HFFc6 (cell line): ENCODE measurements at regions not wholly inside any gene's neighbourhood (a gene's known extent, or its start where the extent isn't known, plus 50 kb on each side); places are given as distances from the start of the nearest gene placed in this dataset.

Experiments
- DNase-seq: peaks from one replicate; pipeline ENCODE4 v3.0.0-alpha.2; 2018
- H3K27ac Mint-ChIP-seq: 2 replicates; pipeline ENCODE4 v1.8.0; 2020; ENCODE audit warnings: mild to moderate bottlenecking, mixed read lengths
- H3K27me3 Mint-ChIP-seq: 2 replicates; pipeline ENCODE4 v1.8.0; 2021; ENCODE audit warnings: mild to moderate bottlenecking, moderate library complexity, mixed read lengths; ENCODE audit not compliant: insufficient read depth
- H3K36me3 Mint-ChIP-seq: 2 replicates; pipeline ENCODE4 v1.8.0; 2021; ENCODE audit warnings: low read depth, mixed read lengths
- H3K4me1 Mint-ChIP-seq: 2 replicates; pipeline ENCODE4 v1.8.0; 2020; ENCODE audit warnings: low read depth, mixed read lengths
- H3K4me3 Mint-ChIP-seq: 2 replicates; pipeline ENCODE4 v1.8.0; 2020; ENCODE audit warnings: mild to moderate bottlenecking, moderate library complexity, mixed read lengths
- H3K9me3 Mint-ChIP-seq: 2 replicates; pipeline ENCODE4 v1.8.0; 2020; ENCODE audit warnings: mild to moderate bottlenecking, mixed read lengths
- TF ChIP-seq, protein P1 (sequence below): fragments of 200-600 bp; sonication (generic); IDR thresholded peaks from 2 replicates; pipeline ENCODE4 v1.5.0; 2021; ENCODE audit warnings: antibody characterized with exemption, mild to moderate bottlenecking

GRCh38 chr4:163077680-163078079, 89.0 kb downstream of the NAF1 start:
- no peak for DNase-seq
- H3K4me3 Mint-ChIP-seq = no peak overlapping the region
- no peaks in the 10 kb centered on the region for H3K36me3 Mint-ChIP-seq
- no peaks in the 10 kb centered on the region for H3K9me3 Mint-ChIP-seq
- H3K27me3 Mint-ChIP-seq = peaks cover 3% of the 10 kb centered on the region; the same call in 1 of the 2 replicates
- TF ChIP-seq, protein P1, sequence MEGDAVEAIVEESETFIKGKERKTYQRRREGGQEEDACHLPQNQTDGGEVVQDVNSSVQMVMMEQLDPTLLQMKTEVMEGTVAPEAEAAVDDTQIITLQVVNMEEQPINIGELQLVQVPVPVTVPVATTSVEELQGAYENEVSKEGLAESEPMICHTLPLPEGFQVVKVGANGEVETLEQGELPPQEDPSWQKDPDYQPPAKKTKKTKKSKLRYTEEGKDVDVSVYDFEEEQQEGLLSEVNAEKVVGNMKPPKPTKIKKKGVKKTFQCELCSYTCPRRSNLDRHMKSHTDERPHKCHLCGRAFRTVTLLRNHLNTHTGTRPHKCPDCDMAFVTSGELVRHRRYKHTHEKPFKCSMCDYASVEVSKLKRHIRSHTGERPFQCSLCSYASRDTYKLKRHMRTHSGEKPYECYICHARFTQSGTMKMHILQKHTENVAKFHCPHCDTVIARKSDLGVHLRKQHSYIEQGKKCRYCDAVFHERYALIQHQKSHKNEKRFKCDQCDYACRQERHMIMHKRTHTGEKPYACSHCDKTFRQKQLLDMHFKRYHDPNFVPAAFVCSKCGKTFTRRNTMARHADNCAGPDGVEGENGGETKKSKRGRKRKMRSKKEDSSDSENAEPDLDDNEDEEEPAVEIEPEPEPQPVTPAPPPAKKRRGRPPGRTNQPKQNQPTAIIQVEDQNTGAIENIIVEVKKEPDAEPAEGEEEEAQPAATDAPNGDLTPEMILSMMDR = no peak
- H3K4me1 Mint-ChIP-seq = no peaks in the 10 kb centered on the region
- no peak overlapping the region for H3K27ac Mint-ChIP-seq

DNA sequence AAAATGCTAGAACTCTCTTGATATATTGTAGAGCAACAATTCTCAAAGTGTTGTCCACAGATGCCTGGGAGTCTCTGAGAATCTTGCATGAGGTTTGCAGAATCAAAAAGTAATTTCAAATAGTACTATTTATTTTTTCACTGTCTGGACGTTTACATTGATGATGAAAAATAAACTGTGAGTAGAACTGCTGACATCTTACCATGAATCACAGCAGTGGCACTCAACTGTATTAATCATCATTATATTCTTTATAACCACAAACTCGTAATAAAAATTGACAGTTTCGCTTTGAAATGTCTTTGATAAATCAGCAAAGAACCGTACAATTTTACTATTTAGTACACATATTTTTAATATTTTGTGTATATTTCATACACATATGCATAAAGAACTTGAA, 94.5 kb downstream of the NAF1 start:
- peaks cover 13% of the 10 kb centered on the region; the same call in 1 of the 2 replicates for H3K4me1 Mint-ChIP-seq
- H3K27me3 Mint-ChIP-seq = peaks cover 3% of the 10 kb centered on the region
- no peak for DNase-seq
- H3K36me3 Mint-ChIP-seq = no peaks in the 10 kb centered on the region
- H3K4me3 Mint-ChIP-seq = no peak overlapping the region
- TF ChIP-seq, protein P1 = no peak
- H3K9me3 Mint-ChIP-seq = no peaks in the 10 kb centered on the region
- H3K27ac Mint-ChIP-seq = no peak overlapping the region

DNA sequence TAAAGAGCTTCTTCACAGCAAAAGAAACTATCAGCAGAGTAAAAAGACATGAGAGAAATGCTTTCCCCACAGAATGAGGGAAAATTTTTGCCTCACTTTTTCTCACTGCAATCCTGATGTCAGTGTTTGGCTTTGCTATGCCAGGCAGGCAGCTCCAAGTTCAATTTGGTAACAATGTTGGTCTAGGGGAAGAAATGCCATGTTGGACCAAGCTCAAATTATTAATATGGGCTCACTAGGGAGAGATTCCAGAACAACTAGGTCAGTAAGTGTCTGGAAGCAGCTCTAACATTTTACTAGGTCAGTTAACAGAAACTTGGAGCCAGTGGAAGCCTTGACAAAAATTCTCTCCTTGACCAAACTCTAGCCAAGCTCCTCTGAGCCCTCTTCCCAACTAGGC, 95.4 kb downstream of the NAF1 start:
- Mint-ChIP-seq H3K9me3 (no peaks in the 10 kb centered on the region), H3K4me1 (peaks cover 13% of the 10 kb centered on the region; the same call in 1 of the 2 replicates), H3K27ac (no peak overlapping the region), H3K36me3 (no peaks in the 10 kb centered on the region), H3K4me3 (no peak overlapping the region), H3K27me3 (peaks cover 7% of the 10 kb centered on the region)
- TF ChIP-seq, protein P1 = no peak
- DNase-seq = no peak

- Mint-ChIP-seq H3K9me3 (no peaks in the 10 kb centered on the region), H3K27me3 (peaks cover 7% of the 10 kb centered on the region), H3K27ac (no peak overlapping the region), H3K4me1 (peaks cover 13% of the 10 kb centered on the region; the same call in 1 of the 2 replicates), H3K4me3 (no peak overlapping the region), H3K36me3 (no peaks in the 10 kb centered on the region)
- DNase-seq = no peak
- TF ChIP-seq, protein P1 = no peak
Observed at GRCh38 chr4:163070023-163070422, 96.7 kb downstream of the NAF1 start.

DNA sequence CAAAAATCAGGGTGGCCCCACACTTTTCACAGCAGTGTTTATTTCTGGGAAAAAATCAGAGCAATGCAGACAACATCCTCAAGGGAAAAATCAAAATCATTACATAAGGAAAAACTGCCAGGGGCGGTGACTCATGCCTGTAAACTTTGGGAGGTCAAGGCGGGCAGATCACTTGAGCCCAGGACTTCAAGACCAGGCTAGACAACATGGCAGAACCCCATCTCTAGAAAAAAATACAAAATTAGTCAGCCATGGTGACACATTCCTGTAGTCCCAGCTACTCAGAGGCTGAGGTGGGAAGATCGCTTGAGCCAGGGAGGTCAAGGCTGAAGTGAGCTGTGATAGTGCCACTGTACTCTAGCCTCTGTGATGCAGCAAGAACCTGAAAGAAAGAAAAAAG, 102.8 kb downstream of the NAF1 start:
- TF ChIP-seq, protein P1 = no peak
- no peak for DNase-seq
- Mint-ChIP-seq H3K27me3 (peaks cover 3% of the 10 kb centered on the region; the same call in 1 of the 2 replicates), H3K27ac (no peak overlapping the region), H3K9me3 (peaks cover 4% of the 10 kb centered on the region; the same call in 1 of the 2 replicates), H3K4me1 (no peaks in the 10 kb centered on the region), H3K36me3 (no peaks in the 10 kb centered on the region), H3K4me3 (no peak overlapping the region)

GRCh38 chr4:163048447-163048846, 118.2 kb downstream of the NAF1 start:
- Mint-ChIP-seq H3K27me3 (no peaks in the 10 kb centered on the region; the same call in 1 of the 2 replicates), H3K9me3 (no peaks in the 10 kb centered on the region), H3K36me3 (no peaks in the 10 kb centered on the region), H3K4me1 (no peaks in the 10 kb centered on the region), H3K4me3 (no peak overlapping the region), H3K27ac (no peak overlapping the region)
- DNase-seq = no peak
- TF ChIP-seq, protein P1 = peak; percentile 75
